ENCODE measurements at regions not wholly inside any gene's neighbourhood (a gene's known extent, or its start where the extent isn't known, plus 50 kb on each side); places are given as distances from the start of the nearest gene placed in this dataset.

DNA sequence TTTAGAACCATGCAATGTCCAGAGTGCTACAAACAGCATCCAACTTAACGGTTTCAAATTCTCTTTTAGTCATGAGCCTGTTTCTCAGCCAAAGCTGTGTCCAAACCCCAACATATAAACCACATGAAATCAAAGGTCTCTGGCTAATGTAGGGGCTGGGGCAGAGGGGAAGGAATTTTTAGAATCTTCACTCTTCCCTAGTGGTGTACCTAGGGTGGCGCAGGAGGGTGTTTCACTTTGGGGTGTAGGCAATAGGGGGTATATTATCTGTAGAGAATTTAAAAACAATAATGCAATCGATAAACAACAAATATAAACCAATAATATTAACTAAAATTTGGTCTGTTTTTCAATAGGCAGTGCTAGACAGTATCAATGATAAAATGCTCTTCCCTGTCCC, 132.1 kb upstream of the BRINP1 start:
- no peak for TF ChIP-seq CTCF (conservative IDR thresholded peaks at IDR 0.05)

DNA sequence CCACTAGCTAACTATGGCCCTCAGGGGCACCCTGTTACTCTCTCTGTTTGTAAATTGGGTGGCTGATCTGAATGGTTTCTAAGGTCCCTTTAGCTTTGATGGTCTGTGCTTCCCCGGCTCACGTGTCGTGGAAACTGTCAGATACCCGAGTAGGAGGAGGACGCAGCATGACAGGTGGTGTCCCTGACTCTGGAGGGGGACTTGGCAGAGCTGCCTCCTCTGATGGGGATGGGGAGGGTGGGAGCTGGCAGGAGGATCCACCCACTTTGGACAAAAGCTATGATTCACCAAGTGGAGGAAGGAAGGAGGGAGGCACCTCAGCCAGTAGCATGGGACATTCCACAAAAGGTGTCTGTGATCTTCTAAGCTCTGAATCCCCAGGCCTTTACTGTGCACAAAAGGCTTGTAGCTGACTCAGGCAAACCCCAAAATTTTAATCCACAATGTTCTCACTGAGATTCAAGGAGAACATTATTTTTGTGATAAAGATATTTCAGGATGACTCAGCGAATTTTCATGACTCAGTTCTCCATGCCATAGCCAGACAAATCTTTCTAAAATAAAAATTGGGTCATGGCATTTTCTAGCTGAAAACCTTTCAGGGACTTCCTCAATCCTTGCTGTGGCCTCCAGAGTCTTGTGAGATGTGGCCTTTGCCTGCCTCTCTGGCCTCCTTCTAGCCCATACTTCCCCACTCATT, 131.0 kb upstream of the BRINP1 start:
- TF ChIP-seq CTCF (conservative IDR thresholded peaks at IDR 0.05), result no peak
- H3K27ac ChIP-seq, result no peak overlapping the region

More for the DNA sequence above, 132.1 kb upstream of the BRINP1 start:
- no peak overlapping the region for H3K27ac ChIP-seq

- TF ChIP-seq CTCF (conservative IDR thresholded peaks at IDR 0.05), result no peak; the same call in 1 of the 2 replicates
- H3K27ac ChIP-seq, result no peak overlapping the region
Measured at GRCh38 chr9:119487118-119487827, 118.0 kb upstream of the BRINP1 start.

- no peak for TF ChIP-seq CTCF (conservative IDR thresholded peaks at IDR 0.05)
- H3K27ac ChIP-seq, result no peak overlapping the region
Measured at GRCh38 chr9:119483153-119483552, 113.9 kb upstream of the BRINP1 start.

GRCh38 chr9:119477197-119477596, 108.0 kb upstream of the BRINP1 start:
- no peak overlapping the region for H3K27ac ChIP-seq
- no peak for TF ChIP-seq CTCF (conservative IDR thresholded peaks at IDR 0.05)

GRCh38 chr9:119458068-119458467, 88.8 kb upstream of the BRINP1 start:
- H3K27ac ChIP-seq, result peak overlapping the region; percentile 51
- peak; percentile 71 for TF ChIP-seq CTCF (conservative IDR thresholded peaks at IDR 0.05)

GRCh38 chr9:119453980-119454379, 84.7 kb upstream of the BRINP1 start:
- no peak overlapping the region for H3K27ac ChIP-seq
- TF ChIP-seq CTCF (conservative IDR thresholded peaks at IDR 0.05), result no peak

All from VCaP (cell line).